Retina (tissue), 1 donor: ENCODE measurements at regions not wholly inside any gene's neighbourhood (a gene's known extent, or its start where the extent isn't known, plus 50 kb on each side); places are given as distances from the start of the nearest gene placed in this dataset.
"Not testable (repeated sequence)": the region's sequence is repeated elsewhere in the genome, so short reads cannot be mapped to it uniquely, and the experiment has no call there.

Source experiments
- DNase-seq: peaks from one replicate; pipeline ENCODE4 v3.0.0-alpha.2; 2016

- no peak for DNase-seq
These were observed 52.0 kb downstream of the ZC3H11B start for GRCh38 chr1:219560856-219561255.

- DNase-seq = no peak
These were observed 53.0 kb downstream of the ZC3H11B start for GRCh38 chr1:219559899-219560298.

- DNase-seq = peak; percentile 44
These were observed 57.1 kb downstream of the ZC3H11B start for GRCh38 chr1:219555806-219556205.

GRCh38 chr1:219555031-219555692 is 57.7 kb downstream of the ZC3H11B start:
- peak; percentile 29 for DNase-seq

GRCh38 chr1:219553934-219554502 is 58.9 kb downstream of the ZC3H11B start:
- DNase-seq = no peak

GRCh38 chr1:219550201-219550600 is 62.7 kb downstream of the ZC3H11B start:
- no peak for DNase-seq

GRCh38 chr1:219549215-219549614 is 63.7 kb downstream of the ZC3H11B start:
- DNase-seq = no peak

- DNase-seq = no peak
These were observed 64.5 kb downstream of the ZC3H11B start for GRCh38 chr1:219548386-219548785.

GRCh38 chr1:219545756-219546155 is 67.1 kb downstream of the ZC3H11B start:
- not testable (repeated sequence) for DNase-seq

- DNase-seq = no peak
These were observed 68.6 kb downstream of the ZC3H11B start for GRCh38 chr1:219544163-219544846.

GRCh38 chr1:219542828-219543518 is 69.9 kb downstream of the ZC3H11B start:
- DNase-seq = no peak

- no peak for DNase-seq
These were observed 71.0 kb downstream of the ZC3H11B start for GRCh38 chr1:219541946-219542345.

- no peak for DNase-seq
These were observed 73.2 kb downstream of the ZC3H11B start for GRCh38 chr1:219539645-219540254.

GRCh38 chr1:219538886-219539285 is 74.0 kb downstream of the ZC3H11B start:
- DNase-seq = no peak

- no peak for DNase-seq
These were observed 75.7 kb downstream of the ZC3H11B start for GRCh38 chr1:219537223-219537631.

GRCh38 chr1:219536038-219536437 is 76.9 kb downstream of the ZC3H11B start:
- no peak for DNase-seq

GRCh38 chr1:219534991-219535390 is 77.9 kb downstream of the ZC3H11B start:
- no peak for DNase-seq

GRCh38 chr1:219533280-219533679 is 79.6 kb downstream of the ZC3H11B start:
- no peak for DNase-seq

GRCh38 chr1:219529116-219529515 is 83.8 kb downstream of the ZC3H11B start:
- no peak for DNase-seq

- no peak for DNase-seq
These were observed 84.3 kb downstream of the ZC3H11B start for GRCh38 chr1:219528633-219529032.

- no peak for DNase-seq
These were observed 84.9 kb downstream of the ZC3H11B start for GRCh38 chr1:219527994-219528393.

GRCh38 chr1:219526074-219526473 is 86.8 kb downstream of the ZC3H11B start:
- DNase-seq = no peak

GRCh38 chr1:219523411-219523810 is 89.5 kb downstream of the ZC3H11B start:
- no peak for DNase-seq
